H1 (cell line): ENCODE measurements at regions not wholly inside any gene's neighbourhood (a gene's known extent, or its start where the extent isn't known, plus 50 kb on each side); places are given as distances from the start of the nearest gene placed in this dataset.

Experiments used
- CTCF ChIA-PET: fragments of 300-600 bp; sonication (Branson Sonifier 250); formaldehyde crosslinking; loops from one replicate; lab custom pipeline; 2021; ENCODE audit not compliant: partially characterized antibody; lab: Charles Lee
- POLR2A ChIA-PET: fragments of 300-600 bp; sonication (Branson Sonifier 250); formaldehyde crosslinking; loops from one replicate; lab custom pipeline; 2021; ENCODE audit warnings: inconsistent platforms; ENCODE audit not compliant: partially characterized antibody; lab: Charles Lee
- DNase-seq, 2 experiments: peaks; one replicate each; pipeline versions ENCODE4 v3.0.0 to v3.0.0-alpha.2; 2010 to 2022; ENCODE audit warnings: low spot score in 2 of 2, low read depth in 1 of 2, mixed read lengths in 1 of 2
- FAIRE-seq: peaks from 2 replicates; lab custom pipeline; 2011; peaks lifted over from hg19 to GRCh38; lab: Jason Lieb, UNC
- H2AFZ ChIP-seq: 2 replicates; pipeline ENCODE4 v1.8.1; 2012; ENCODE audit warnings: low read length, inconsistent platforms
- H2AK5ac ChIP-seq: 2 replicates; pipeline ENCODE4 v1.6.1; 2013; ENCODE audit warnings: low read depth, low read length
- H2BK120ac ChIP-seq: replicated peaks from 2 replicates; pipeline ENCODE3; 2013; ENCODE audit warnings: low read depth, low read length, inconsistent platforms
- H2BK12ac ChIP-seq: 2 replicates; pipeline ENCODE4 v1.6.1; 2013; ENCODE audit warnings: low read depth, low read length
- H2BK15ac ChIP-seq: 2 replicates; pipeline ENCODE4 v1.6.1; 2013; ENCODE audit warnings: low read length
- H2BK20ac ChIP-seq: 2 replicates; pipeline ENCODE4 v1.6.1; 2013; ENCODE audit warnings: low read length
- H2BK5ac ChIP-seq: 2 replicates; pipeline ENCODE4 v1.6.1; 2013; ENCODE audit warnings: low read depth, low read length
- H3K14ac ChIP-seq: 2 replicates; pipeline ENCODE4 v1.6.1; 2013; ENCODE audit warnings: inconsistent platforms; ENCODE audit not compliant: insufficient read length
- H3K18ac ChIP-seq: 2 replicates; pipeline ENCODE4 v1.6.1; 2013; ENCODE audit warnings: low read length; ENCODE audit errors: extremely low read depth
- H3K23ac ChIP-seq: 2 replicates; pipeline ENCODE4 v1.6.1; 2013; ENCODE audit warnings: inconsistent platforms; ENCODE audit not compliant: insufficient read length
- H3K23me2 ChIP-seq: 2 replicates; pipeline ENCODE4 v1.6.1; 2013; ENCODE audit warnings: low read depth, low read length
- H3K27ac ChIP-seq: 2 replicates; pipeline ENCODE4 v1.6.1; 2011; ENCODE audit warnings: low read depth, low read length, inconsistent platforms
- H3K27me3 ChIP-seq, 4 experiments: replicated peaks in 1 of 4; 1 replicate in 1 of 4; 2 replicates in 3 of 4; pipeline versions ENCODE4 v1.6.1 to v1.8.1; 2011 to 2013; ENCODE audit warnings: low read length in 3 of 4, mild to moderate bottlenecking in 3 of 4, inconsistent platforms in 2 of 4, mixed read lengths in 2 of 4, moderate library complexity in 1 of 4; ENCODE audit not compliant: control insufficient read depth in 3 of 4, insufficient read depth in 3 of 4; ENCODE audit errors: extremely low read depth in 1 of 4
- H3K36me3 ChIP-seq, 4 experiments: 2 replicates each; pipeline versions ENCODE4 v1.6.1 to v1.8.1; 2011 to 2013; ENCODE audit warnings: mild to moderate bottlenecking in 4 of 4, low read length in 3 of 4, moderate library complexity in 2 of 4, control low read depth in 1 of 4, inconsistent platforms in 1 of 4; ENCODE audit not compliant: insufficient read depth in 4 of 4, control insufficient read depth in 2 of 4
- H3K4ac ChIP-seq: replicated peaks from 2 replicates; pipeline ENCODE3; 2013; ENCODE audit warnings: low read length, low read depth, mixed read lengths, inconsistent platforms; ENCODE audit not compliant: insufficient read length
- H3K4me1 ChIP-seq, 4 experiments: replicated peaks in 1 of 4; 1 replicate in 1 of 4; 2 replicates in 3 of 4; pipeline versions ENCODE4 v1.6.1 to v1.8.1; 2011 to 2013; ENCODE audit warnings: low read length in 3 of 4, inconsistent platforms in 2 of 4, mixed read lengths in 1 of 4; ENCODE audit not compliant: insufficient read depth in 4 of 4, control insufficient read depth in 3 of 4
- H3K4me2 ChIP-seq, 2 experiments: 2 replicates each; pipeline versions ENCODE4 v1.6.1 to v1.8.1; 2011 to 2013; ENCODE audit warnings: low read depth in 2 of 2, low read length in 2 of 2, control low read depth in 1 of 2, inconsistent platforms in 1 of 2, mild to moderate bottlenecking in 1 of 2; ENCODE audit not compliant: insufficient read depth in 1 of 2
- H3K4me3 ChIP-seq, 4 experiments: fragments of 200-600, 300-600 bp in 1 of 4; sonication (generic), shearing (Covaris generic), sonication (Bioruptor Twin) in 1 of 4; 2 replicates each; pipeline versions ENCODE4 v1.5.1 to v1.8.1; 2011 to 2016; ENCODE audit warnings: low read length in 4 of 4, low read depth in 3 of 4, control low read depth in 2 of 4, inconsistent platforms in 2 of 4, mild to moderate bottlenecking in 2 of 4, mixed read lengths in 1 of 4, moderate library complexity in 1 of 4; ENCODE audit not compliant: insufficient read depth in 2 of 4; ENCODE audit errors: extremely low read depth in 1 of 4
- H3K56ac ChIP-seq: replicated peaks from 2 replicates; pipeline ENCODE3; 2013; ENCODE audit warnings: low read depth, mild to moderate bottlenecking, mixed read lengths, low read length, inconsistent platforms; ENCODE audit not compliant: insufficient read length
- H3K79me1 ChIP-seq: 2 replicates; pipeline ENCODE4 v1.6.1; 2013; ENCODE audit warnings: low read depth, low read length, control low read depth
- H3K79me2 ChIP-seq, 2 experiments: 2 replicates each; pipeline versions ENCODE4 v1.6.1 to v1.8.1; 2012 to 2013; ENCODE audit warnings: low read length in 2 of 2, mild to moderate bottlenecking in 2 of 2, inconsistent platforms in 1 of 2; ENCODE audit not compliant: insufficient read depth in 2 of 2, control insufficient read depth in 1 of 2
- H3K9ac ChIP-seq, 4 experiments: replicated peaks in 1 of 4; 1 replicate in 1 of 4; 2 replicates in 3 of 4; pipeline versions ENCODE4 v1.6.1 to v1.8.1; 2011 to 2013; ENCODE audit warnings: low read depth in 3 of 4, low read length in 3 of 4, control low read depth in 2 of 4, mild to moderate bottlenecking in 2 of 4, moderate library complexity in 2 of 4, inconsistent platforms in 1 of 4; ENCODE audit errors: extremely low read depth in 1 of 4
- H3K9me3 ChIP-seq, 2 experiments: 2 replicates each; pipeline versions ENCODE4 v1.6.1 to v1.8.1; 2012 to 2013; ENCODE audit warnings: mild to moderate bottlenecking in 2 of 2, moderate library complexity in 2 of 2, control low read depth in 1 of 2, inconsistent platforms in 1 of 2, low read depth in 1 of 2, low read length in 1 of 2, mixed read lengths in 1 of 2; ENCODE audit not compliant: insufficient read depth in 2 of 2
- H4K20me1 ChIP-seq, 2 experiments: replicated peaks in 1 of 2; 2 replicates each; pipeline versions ENCODE3 to v1.8.1; 2011 to 2013; ENCODE audit warnings: inconsistent platforms in 2 of 2, low read length in 2 of 2, mild to moderate bottlenecking in 1 of 2; ENCODE audit not compliant: insufficient read depth in 2 of 2, control insufficient read depth in 1 of 2
- H4K5ac ChIP-seq: 2 replicates; pipeline ENCODE4 v1.6.1; 2013; ENCODE audit warnings: low read length, low read depth, mixed read lengths, inconsistent platforms; ENCODE audit not compliant: insufficient read length
- H4K8ac ChIP-seq: 2 replicates; pipeline ENCODE4 v1.8.0; 2013; ENCODE audit warnings: mild to moderate bottlenecking, moderate library complexity, low read length, inconsistent platforms; ENCODE audit not compliant: insufficient read depth; ENCODE audit errors: extremely low read depth
- H4K91ac ChIP-seq: replicated peaks from 2 replicates; pipeline ENCODE3; 2013; ENCODE audit warnings: low read length, mixed read lengths, inconsistent platforms; ENCODE audit not compliant: insufficient read length
- CTBP2 ChIP-seq: IDR thresholded peaks from 2 replicates; pipeline ENCODE4 v1.7.0; 2011; ENCODE audit warnings: borderline replicate concordance, mild to moderate bottlenecking, moderate library complexity, mixed read lengths, low read length; ENCODE audit not compliant: insufficient read depth, insufficient read length
- NRF1 ChIP-seq: IDR thresholded peaks from 2 replicates; pipeline ENCODE4 v1.6.1; 2011; ENCODE audit warnings: mild to moderate bottlenecking, low read depth, low read length, improper control_type of control experiment
- SAP30 ChIP-seq: fragments of 300-600 bp; sonication (generic); IDR thresholded peaks from 2 replicates; pipeline ENCODE4 v1.7.1; 2012; ENCODE audit warnings: low read length, moderate library complexity, mild to moderate bottlenecking, inconsistent platforms; ENCODE audit not compliant: insufficient read depth, insufficient replicate concordance
- TAF1 ChIP-seq: IDR thresholded peaks from 2 replicates; pipeline ENCODE4 v1.6.1; 2011; ENCODE audit warnings: mild to moderate bottlenecking, low read depth, low read length
- WGBS, 2 experiments: shearing (Covaris generic) in 1 of 2; methylation state at CpG; one replicate each; pipeline versions ENCODE4 v1.1.6 to v1.1.7; 2013 to 2015; ENCODE audit warnings: low lambda C conversion rate in 2 of 2, mixed read lengths in 2 of 2, inconsistent platforms in 1 of 2, low coverage in 1 of 2, missing lambda C conversion rate in 1 of 2; ENCODE audit not compliant: insufficient replicate concordance in 2 of 2, insufficient coverage in 1 of 2, insufficient read length in 1 of 2; ENCODE audit errors: extremely low coverage in 1 of 2, missing lambda C conversion rate in 1 of 2; 5-methylcytosine and 5-hydroxymethylcytosine counted together

- CTCF ChIA-PET: interaction anchor here (0.8 kb wide), 1 partner anchor 23 kb away, joined by 3 read pairs; no protein-coding TSS in a partner anchor
- no peaks in the 10 kb centered on the region for H3K4me1 ChIP-seq
- H2AK5ac ChIP-seq: no peak overlapping the region
- H3K79me1 ChIP-seq: no peaks in the 10 kb centered on the region
- no peak overlapping the region for H3K14ac ChIP-seq
- no peak overlapping the region for H2BK12ac ChIP-seq
- H3K4ac ChIP-seq: no peak overlapping the region
- DNase-seq: no peak
- no peak overlapping the region for H4K91ac ChIP-seq
- H3K56ac ChIP-seq: no peak overlapping the region
- POLR2A ChIA-PET: no interaction called here
- no peak overlapping the region for H2BK15ac ChIP-seq
- H3K4me2 ChIP-seq: no peak overlapping the region
- H2BK5ac ChIP-seq: no peak overlapping the region
- H4K8ac ChIP-seq: no peak overlapping the region
- no peak overlapping the region for H2BK120ac ChIP-seq
- H3K27ac ChIP-seq: no peak overlapping the region
- no peaks in the 10 kb centered on the region for H3K9me3 ChIP-seq
- no peak overlapping the region for H4K5ac ChIP-seq
- H3K23me2 ChIP-seq: no peaks in the 10 kb centered on the region
- no peak overlapping the region for H3K23ac ChIP-seq
- WGBS, 2 experiments: 96% methylated on average over 2 of the region's 2 CpGs; no CpG with 5 or more reads in 1 of the 2 experiments
- no peak overlapping the region for H3K4me3 ChIP-seq
- H2BK20ac ChIP-seq: no peak overlapping the region
- H3K9ac ChIP-seq: no peak overlapping the region
- TF ChIP-seq NRF1: no peak
- no peak for TF ChIP-seq SAP30
- TF ChIP-seq TAF1: no peak
- TF ChIP-seq CTBP2: no peak
- no peaks in the 10 kb centered on the region for H4K20me1 ChIP-seq
- no peak overlapping the region for H2AFZ ChIP-seq
- H3K36me3 ChIP-seq: no peaks in the 10 kb centered on the region
- no peaks in the 10 kb centered on the region for H3K79me2 ChIP-seq
- no peak for FAIRE-seq
- no peak overlapping the region for H3K18ac ChIP-seq
- no peaks in the 10 kb centered on the region for H3K27me3 ChIP-seq
Observed at GRCh38 chr12:43653917-43654316, 101.9 kb upstream of the ADAMTS20 start.
